HG02763 (cell line): ENCODE measurements at regions not wholly inside any gene's neighbourhood (a gene's known extent, or its start where the extent isn't known, plus 50 kb on each side); places are given as distances from the start of the nearest gene placed in this dataset.
"Not testable (repeated sequence)": the region's sequence is repeated elsewhere in the genome, so short reads cannot be mapped to it uniquely, and the experiment has no call there.

Experiments used
- ATAC-seq: cut with Tn5 transposase; IDR thresholded peaks from one replicate; pipeline ENCODE4 v1.9.1; 2021; ENCODE audit warnings: mild to moderate bottlenecking, moderate library complexity; ENCODE audit not compliant: unreplicated experiment

DNA sequence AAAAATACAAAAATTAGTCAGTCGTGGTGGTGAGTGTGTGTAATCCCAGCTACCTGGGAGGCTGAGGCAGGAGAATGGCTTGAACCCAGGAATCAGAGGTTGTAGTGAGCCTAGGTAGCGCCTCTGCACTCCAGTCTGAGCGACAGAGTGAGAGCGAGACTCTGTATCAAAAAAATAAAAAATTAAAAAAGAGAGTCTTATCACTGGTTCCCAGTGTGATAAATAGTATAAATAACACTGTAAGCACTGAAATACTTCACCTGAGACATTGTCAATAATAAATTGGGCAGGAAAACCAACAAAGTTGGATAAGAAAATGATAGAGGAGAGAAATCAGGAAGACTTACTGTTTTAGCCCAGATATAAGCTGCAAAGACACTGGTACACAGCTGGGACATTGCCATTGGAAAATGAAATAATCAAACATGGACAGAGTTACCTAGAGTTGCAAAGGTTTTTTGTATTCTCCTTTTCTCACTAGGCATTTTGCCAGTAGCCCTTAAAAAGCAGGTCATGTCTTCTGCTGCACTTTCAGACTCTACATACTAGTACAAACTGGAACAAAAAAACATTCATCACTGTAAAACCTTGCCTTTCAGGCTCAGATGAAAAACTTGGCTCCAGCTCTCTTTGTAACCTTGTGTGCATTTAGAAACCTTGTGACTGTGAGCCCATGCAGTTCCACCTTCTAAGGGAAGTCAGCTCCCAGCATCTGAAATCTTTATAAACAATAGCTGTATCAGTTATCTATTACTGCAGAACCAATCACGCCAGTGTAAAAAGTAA is 55.0 kb upstream of the PPP1R2C start:
- ATAC-seq, result no peak

GRCh38 chrX:42833550-42833940 is 55.6 kb upstream of the PPP1R2C start:
- ATAC-seq, result not testable (repeated sequence)

DNA sequence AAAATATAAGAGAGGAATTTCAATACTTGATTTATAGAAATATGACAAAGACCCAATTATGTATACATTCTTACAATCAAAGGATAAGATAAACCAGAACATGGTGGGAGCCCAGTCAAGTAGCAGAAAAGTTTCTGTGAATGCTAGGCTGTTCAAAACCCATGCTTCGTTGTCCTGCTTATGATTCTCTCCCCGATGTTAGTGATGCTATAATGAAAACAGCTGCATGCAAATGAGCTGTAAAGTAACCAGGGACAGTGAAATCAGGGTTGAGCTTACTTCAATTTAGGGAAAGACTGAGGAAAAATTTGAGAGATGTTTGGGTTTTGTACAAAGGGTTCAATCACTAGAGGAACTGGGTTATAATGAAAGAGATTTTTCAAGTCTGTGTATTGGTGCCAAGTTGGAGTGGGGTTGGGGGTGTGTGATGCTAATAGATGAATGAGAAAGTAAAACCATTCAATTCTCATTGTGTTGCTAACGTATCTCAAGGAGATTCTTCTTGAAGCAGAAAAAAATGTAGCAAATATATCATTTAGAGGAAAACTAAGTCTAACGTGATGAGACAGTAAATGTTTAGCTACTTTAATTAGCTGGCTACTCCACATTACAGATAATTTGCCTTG is 59.3 kb upstream of the PPP1R2C start:
- no peak for ATAC-seq

- ATAC-seq, result no peak
Measured at GRCh38 chrX:42837747-42838146, 59.8 kb upstream of the PPP1R2C start.

- ATAC-seq, result no peak
Measured at GRCh38 chrX:42839632-42840031, 61.7 kb upstream of the PPP1R2C start.

DNA sequence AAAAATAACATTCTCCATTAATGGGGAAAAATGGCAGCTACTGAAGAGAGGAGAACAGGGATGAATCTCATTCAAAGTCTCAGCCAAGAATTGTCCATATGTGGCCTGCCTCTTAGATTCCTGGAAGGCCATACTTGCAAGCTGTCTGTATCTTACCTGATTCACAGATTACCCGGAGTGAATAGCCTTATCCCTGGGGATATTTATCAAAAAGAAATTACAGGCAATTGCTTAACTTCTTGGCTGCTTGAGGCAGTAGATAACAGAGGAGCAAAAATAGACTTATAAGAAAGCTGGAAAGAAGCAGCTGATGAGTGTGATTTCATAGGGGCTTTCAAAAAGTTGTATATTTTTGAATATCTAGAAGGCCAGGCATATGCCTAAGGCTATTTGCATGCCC is 68.8 kb upstream of the PPP1R2C start:
- no peak for ATAC-seq

DNA sequence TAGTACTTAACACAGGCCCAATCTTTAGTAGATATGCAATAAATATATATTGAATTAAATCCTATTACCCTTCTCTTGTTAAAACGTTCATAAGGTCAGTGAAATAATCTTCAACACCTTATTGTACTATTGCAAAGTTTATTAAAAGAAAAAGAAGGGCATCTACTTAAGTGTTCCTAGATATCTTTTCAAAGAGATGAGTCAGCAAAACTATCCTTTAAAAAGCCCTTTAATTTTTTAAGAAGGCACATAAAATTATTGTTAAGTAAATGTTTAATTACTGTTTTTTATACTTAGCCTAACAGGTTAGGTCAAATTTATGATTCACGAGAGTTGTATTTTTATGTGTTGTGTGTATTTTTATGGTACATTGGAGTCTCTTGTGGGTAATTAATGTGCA is 77.3 kb upstream of the PPP1R2C start:
- ATAC-seq, result no peak

DNA sequence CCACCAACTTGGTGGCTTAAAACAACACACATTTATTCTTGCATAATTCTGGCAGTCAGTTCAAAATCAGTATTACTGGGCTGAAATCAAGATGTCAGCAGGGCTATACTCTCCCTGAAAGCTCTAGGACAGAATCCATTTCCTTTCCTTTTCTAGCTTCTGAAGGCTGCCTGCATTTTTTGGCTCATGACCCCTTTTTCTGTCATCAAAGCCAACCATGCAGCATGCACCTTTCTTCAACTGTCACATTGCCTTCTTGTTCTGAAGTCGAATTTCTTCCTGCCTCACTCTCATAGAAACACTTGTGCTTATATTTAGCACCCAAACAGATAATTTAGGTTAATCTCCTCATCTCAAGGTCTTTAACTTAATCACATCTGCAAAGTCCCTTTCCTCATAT is 79.8 kb upstream of the PPP1R2C start:
- no peak for ATAC-seq

DNA sequence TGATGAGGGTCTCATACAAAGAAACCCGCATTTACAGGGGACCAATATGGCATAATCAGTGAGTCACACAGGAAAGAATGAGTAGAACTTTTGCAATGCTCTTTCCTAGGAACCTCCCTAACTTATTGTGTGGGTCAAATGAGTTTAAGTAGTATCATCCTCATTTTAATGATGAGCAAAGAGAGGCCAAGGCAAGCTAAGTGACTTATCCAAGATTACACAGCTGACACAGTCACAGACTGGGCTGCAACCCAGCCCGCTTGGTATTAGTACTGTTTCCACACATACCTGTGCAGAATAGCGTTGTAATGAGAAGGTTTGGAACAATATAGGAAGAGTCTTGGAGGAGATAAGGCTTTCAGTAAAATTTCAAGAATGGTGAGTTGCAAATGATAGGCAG is 91.0 kb upstream of the PPP1R2C start:
- no peak for ATAC-seq

DNA sequence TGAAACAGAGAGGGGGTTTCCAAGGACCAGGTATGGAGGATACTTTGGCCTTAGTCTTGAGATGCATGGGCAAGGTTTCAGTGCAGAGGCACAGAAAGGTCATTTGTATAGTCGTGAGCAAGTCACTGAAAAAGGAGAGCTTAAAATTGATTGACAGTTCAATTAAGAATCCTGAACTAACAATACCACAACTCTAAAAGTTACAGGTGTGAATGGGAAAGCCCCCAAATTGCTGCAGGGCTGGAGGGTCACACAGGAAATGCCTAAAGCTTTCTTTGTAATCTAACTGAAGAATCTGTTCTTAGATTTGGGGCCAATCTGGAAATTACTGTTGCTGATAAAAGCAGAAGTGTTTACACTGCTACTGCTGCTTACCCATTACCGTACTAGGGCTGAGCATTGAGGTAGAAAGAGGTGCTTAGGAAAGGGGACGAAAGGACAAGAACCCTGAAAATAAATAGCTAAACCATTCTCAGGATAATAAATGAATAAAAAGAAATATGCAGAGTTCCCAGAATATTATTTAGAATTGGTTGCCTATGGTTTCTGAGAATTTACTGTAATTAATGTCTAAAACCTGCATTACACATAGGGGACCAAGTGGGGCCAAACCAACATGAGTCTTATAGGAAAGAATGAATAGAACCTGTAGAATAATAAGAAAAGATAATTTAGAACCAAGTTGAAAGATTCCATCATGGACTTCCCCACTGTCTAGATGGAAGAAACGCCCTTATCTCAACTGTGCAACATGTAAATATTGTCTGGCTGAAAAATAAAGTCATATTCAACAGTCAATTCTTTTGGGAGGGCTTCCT is 91.9 kb upstream of the PPP1R2C start:
- peak; percentile 86 for ATAC-seq

GRCh38 chrX:42886519-42886918 is 108.6 kb upstream of the PPP1R2C start:
- ATAC-seq, result no peak

DNA sequence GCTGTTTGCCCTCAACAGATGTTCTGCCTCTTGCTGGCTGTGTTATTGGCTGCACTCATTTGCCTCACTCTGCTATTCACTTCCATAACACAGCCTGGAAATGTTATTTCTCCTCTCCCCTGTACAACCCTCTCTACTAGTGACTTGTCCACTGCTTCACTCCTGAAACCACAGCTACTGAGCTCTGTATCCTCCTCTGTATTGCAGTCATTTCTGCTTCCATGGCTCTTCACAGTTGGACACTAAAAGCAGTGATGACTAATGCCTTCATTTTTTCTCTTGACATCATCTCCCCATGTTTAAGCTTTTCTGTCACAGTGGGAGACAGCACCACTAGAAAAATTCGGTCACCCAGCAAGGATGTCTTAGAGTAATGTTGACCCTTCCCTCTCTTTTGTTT is 123.0 kb upstream of the PPP1R2C start:
- no peak for ATAC-seq

GRCh38 chrX:42902513-42902912 is 124.5 kb upstream of the PPP1R2C start:
- no peak for ATAC-seq

DNA sequence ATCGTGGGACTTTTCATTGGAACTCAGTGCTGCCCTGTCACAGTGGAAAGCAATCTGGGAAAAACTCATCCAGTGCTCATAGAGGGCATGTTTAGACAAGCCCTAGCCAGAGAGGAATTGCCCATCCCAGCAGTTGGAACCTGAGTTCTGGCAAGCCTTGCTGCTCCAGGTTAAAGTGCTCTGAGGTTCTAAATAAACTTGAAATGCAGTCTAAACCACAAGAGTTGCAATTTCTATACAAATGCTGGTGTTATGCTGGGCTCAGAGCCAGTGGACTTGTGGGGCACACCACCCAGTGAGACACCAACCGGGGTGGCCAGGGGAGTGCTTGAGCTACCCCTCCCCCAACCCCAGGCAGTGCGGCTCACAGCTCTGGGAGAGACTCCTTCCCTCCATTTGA is 142.8 kb upstream of the PPP1R2C start:
- no peak for ATAC-seq

DNA sequence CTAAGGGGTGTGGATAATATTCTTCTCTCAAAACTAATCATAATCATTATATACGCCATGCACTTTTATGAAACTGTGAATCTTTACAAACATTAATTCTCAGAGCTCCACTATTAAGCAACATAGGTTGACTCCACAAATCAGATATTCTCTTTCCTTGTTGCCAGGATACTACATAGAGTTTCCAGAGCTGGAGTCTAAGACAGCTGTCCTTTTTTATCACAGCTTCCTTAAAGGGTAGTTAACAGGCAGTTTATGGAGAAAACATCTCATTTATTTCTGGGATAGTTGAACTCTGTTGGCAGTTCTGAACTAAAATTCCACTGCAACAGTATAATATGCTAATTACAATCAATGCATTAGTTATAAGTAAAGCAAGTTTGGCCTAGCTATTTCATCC is 152.1 kb upstream of the PPP1R2C start:
- ATAC-seq, result no peak

DNA sequence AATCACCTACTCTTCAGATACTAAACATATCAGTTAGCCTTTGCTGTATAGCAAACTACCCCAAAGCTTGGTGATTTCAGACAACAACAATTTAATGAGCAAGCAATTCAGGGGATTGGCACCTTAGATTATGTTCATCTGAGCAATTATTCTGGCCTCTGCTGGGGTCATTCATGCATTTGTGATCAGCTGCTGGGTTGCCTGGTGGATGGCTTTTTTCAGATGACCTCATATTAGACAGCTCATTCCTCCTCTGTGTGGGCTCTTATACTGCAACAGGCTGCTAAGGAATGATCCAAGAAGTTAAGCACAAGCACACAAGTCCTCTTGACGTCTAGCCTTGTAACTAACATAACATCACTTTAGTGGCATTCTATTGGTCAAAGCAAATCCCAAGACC is 153.0 kb upstream of the PPP1R2C start:
- no peak for ATAC-seq

- ATAC-seq, result no peak
Measured at GRCh38 chrX:42933187-42933586, 155.2 kb upstream of the PPP1R2C start.

- peak; percentile 97 for ATAC-seq
Measured at GRCh38 chrX:42934020-42934726, 156.2 kb upstream of the PPP1R2C start.

DNA sequence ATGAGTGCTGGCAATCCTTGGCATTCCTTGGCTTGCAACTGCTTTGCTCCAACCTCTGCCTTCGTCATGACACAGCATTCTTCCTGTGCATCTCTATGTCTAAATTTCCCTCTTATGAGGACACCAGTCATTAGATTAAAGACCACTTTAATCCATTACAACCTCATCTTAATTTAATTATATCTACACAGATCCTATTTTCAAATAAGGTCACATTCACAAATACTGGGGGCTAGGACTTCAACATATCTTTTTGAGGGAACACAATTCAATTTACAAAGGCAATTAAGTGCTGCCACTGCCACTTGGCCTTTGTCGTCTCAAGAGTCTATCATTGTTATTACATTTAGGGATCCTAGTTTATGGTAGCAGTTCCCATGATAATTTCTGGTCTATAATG is 163.7 kb upstream of the PPP1R2C start:
- ATAC-seq, result no peak

DNA sequence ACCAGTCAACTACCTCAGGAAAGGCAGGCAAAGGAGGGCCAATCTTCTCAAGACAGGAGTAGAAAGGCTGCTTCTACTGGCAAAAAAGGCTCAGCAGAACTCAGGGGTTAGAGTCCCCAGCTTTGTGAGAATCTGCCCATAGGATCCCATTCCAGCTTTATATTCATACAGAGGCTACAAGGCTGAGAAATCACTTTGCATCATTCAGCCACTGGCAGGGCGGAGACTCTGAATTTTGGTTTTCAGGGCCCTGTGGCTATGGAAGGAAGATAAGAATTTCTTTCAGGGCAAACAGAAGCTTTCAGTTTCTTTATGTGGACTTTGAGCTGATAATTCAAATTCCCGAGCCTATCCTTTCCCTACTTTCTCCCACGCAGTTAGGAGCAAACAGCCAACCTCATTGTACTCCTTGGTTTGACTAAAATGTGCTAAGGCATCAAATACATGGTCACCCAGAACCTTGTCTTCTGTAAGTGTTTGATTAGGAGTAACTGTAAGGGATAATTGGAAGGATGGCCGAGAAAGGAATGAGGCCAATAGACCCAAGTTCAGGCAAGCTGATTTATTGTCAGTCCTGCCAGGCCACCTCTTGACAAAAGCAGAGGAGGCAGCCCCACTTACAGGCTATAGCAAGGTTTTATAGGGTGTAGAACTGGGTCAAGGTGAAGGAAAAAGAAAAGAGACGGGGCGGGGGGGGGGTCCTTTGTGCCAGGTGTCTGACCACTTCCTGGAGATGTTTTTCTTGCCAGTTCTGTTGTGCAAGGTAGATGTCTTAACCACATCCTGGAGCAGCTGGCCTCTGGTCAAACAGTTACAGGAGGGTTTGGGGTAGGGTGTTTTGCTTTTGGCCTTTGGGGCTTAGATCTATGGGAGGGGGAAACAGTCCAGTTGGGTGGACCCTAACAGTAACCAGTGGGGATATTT is 165.3 kb upstream of the PPP1R2C start:
- ATAC-seq, result peak; percentile 73
